Activated CD4-positive, alpha-beta T cell treated with anti-CD3 and anti-CD28 coated beads, Interleukin-10, Interleukin-2, amounts not matched to agents 100 ng/mL and 50 ng/mL, durations not matched to agents 16 hours and 8 hours (primary cell): ENCODE measurements at regions not wholly inside any gene's neighbourhood (a gene's known extent, or its start where the extent isn't known, plus 50 kb on each side); places are given as distances from the start of the nearest gene placed in this dataset.

Experiments used
- DNase-seq: peaks from one replicate; pipeline ENCODE4 v3.0.0-alpha.2; 2020

DNA sequence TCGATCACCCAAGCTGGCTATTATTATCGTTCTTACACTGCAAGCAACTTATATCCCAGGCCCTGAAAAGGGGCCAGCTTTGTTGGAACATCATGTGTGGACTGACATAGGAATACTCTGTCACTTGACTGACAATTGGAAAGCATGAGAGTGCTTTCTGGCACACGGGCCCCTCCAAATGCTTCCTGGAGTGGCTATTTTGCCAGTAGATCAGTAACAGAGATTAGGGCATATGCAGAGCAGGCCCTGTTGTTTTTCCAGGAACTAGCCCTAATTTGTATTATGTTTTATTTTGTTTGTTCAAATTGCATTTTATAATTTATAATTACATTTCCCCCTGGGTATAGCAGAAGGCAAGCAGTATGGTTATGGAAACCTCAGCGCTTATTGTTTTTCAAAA lies 170.1 kb upstream of the FRMD6 start:
- DNase-seq = no peak

GRCh38 chr14:51482102-51482501 lies 169.6 kb upstream of the FRMD6 start:
- no peak for DNase-seq

GRCh38 chr14:51484485-51484884 lies 167.2 kb upstream of the FRMD6 start:
- no peak for DNase-seq

DNA sequence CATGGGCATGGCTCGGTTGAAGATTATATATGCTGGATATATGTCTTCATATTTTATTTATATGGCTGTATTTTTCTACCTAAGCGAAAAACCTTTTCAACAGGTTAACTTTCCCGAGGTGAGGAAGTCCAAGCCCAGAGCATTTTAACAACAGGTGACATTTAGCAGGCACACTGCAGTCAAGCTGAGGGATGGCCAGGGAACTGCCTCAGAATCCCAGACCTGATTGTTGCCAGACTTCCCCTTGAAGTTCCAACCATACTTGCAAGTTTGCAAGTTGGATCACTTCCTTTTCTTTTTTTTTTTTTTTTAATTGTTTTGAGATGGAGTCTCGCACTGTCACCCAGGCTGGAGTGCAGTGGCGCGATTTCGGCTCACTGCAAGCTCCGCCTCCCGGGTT lies 166.0 kb upstream of the FRMD6 start:
- no peak for DNase-seq

GRCh38 chr14:51487848-51488247 lies 163.9 kb upstream of the FRMD6 start:
- no peak for DNase-seq

- DNase-seq = no peak
These were observed 163.0 kb upstream of the FRMD6 start for GRCh38 chr14:51488569-51489220.

DNA sequence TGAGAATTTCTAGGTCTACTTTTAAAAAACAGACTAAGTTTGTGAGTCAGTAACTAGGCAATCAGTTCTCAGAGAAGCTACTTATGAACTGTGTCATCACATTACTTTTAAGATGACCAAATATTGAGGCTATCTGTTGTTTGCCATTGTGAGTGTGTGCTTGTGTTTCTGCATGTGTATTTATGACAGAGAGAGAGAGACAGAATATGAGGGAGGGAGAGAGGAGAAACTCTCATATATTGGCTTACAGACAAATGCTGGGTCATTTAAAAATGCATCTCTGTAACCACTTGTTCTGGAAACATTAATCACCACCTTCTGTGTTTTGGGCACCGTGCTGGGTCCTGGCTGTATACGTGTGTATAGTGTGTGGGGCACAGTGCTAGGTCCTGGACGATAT lies 161.5 kb upstream of the FRMD6 start:
- DNase-seq = no peak

GRCh38 chr14:51491036-51491545 lies 160.6 kb upstream of the FRMD6 start:
- no peak for DNase-seq

- DNase-seq = no peak
These were observed 159.9 kb upstream of the FRMD6 start for GRCh38 chr14:51491776-51492175.

- no peak for DNase-seq
These were observed 156.4 kb upstream of the FRMD6 start for GRCh38 chr14:51495319-51495718.

GRCh38 chr14:51498411-51499227 lies 153.1 kb upstream of the FRMD6 start:
- no peak for DNase-seq

DNA sequence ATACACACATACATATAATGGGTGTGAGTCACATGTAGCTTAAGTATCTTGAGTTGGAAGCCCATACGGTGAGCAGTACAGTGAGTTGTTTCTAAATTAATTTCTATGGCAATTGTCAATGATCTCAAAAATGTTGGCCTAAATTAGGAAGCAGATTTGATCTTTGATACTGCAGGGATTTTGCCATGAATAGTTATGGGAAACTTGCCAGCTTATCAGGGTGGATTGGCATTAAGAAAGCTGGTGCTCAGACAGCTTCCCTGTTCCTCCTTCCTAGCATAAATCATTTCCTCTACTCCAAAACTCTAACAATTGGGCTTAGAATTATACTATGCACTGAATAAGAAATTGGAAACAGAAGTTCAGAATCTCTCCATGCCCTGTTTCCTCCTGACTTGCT lies 150.9 kb upstream of the FRMD6 start:
- no peak for DNase-seq

DNA sequence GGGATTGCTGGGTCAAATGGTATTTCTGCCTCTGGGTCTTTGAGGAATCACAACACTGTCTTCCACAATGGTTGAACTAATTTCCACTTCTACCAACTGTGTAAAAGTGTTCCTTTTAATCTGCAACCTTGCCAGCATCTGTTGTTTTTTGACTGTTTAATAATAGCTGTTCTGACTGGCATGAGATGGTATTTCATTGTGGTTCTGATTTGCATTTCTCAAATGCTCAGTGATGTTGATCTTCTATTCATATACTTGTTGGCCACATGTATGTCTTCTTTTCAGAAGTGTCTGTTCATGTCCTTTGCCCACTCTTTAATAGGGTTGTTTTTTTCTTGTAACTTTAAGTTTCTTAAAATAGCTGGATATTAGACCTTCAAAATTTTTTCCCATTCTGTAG lies 150.0 kb upstream of the FRMD6 start:
- no peak for DNase-seq

- DNase-seq = no peak
These were observed 147.0 kb upstream of the FRMD6 start for GRCh38 chr14:51504669-51505068.

DNA sequence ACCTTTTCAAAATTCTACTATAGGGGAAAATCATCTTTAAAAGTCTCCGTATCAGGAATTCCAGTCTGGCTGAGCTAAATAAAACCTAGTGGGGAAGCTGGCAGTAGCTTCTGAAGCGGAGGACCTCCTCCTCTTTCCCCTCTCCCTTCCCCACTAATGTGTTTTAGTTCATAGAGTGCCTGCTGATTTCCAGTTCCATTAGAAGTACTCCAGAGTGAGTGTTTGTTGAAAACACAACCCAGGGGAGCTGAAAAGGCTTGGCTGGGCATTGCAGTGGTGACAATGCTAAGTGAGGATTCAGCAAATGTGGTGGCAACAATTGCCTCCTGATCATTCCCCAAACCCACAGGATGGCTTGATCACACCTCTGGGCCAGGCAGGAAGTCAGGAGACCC lies 144.2 kb upstream of the FRMD6 start:
- no peak for DNase-seq

GRCh38 chr14:51507906-51508511 lies 143.7 kb upstream of the FRMD6 start:
- no peak for DNase-seq

DNA sequence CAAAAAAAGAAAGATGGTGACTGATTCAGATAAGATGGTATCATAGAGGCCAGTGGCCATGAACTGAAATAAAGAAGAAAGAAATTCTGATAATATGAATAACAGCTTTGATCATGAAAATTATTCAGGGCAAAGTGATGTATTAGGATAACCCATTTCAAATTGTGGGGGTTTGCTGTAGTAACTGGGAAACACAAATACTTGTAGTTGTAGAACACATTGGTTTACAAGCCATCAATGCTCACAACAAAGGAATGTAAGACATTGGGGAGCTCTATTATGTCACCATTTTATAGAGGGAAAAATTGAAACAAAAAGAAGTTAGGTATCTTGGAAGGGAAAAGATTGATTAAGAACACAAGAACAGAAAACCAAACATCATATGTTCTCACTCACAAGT lies 140.4 kb upstream of the FRMD6 start:
- no peak for DNase-seq

- DNase-seq = no peak
These were observed 139.4 kb upstream of the FRMD6 start for GRCh38 chr14:51512316-51512715.

- DNase-seq = no peak
These were observed 138.4 kb upstream of the FRMD6 start for GRCh38 chr14:51513281-51513680.

DNA sequence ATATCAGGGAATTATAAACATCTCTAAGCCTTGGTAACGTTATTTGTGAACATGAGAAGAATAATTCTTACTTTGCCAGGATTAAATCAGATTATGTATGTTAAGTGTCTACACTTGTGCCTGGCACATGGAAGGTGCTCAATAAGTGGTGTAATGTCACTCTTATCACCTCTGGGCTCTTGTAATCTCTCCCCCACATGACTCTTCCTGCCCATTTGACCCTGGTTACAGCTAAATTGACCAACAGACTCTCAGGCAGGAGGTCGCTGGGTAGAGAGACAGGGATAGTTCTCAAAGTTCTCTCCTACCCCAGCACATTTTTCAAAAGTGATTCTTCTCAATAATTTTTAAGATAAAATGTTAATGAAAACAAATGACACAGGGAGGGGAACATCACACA lies 137.8 kb upstream of the FRMD6 start:
- DNase-seq = no peak

GRCh38 chr14:51515611-51516010 lies 136.1 kb upstream of the FRMD6 start:
- no peak for DNase-seq

- DNase-seq = no peak
These were observed 134.9 kb upstream of the FRMD6 start for GRCh38 chr14:51516706-51517395.

DNA sequence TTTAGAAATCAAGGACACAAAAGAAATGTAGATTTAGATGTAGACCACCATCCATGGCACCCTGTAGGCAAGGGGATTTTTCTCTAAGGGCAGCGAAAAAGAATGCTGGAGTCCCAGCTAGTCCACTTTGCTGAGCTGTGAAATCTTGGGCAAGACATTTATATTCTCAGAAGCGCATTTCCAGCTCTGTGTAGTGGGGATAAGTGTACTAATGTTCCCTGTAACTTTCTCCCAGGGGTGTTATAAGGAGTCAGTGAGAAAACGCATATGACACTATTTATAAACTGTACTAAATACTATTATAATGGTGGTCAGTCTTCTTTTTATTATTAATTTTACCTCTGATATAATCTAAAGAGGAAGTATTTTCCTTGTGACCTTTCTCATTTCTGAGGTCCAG lies 133.4 kb upstream of the FRMD6 start:
- DNase-seq = no peak
